ENCODE measurements at regions not wholly inside any gene's neighbourhood (a gene's known extent, or its start where the extent isn't known, plus 50 kb on each side); places are given as distances from the start of the nearest gene placed in this dataset.

DNA sequence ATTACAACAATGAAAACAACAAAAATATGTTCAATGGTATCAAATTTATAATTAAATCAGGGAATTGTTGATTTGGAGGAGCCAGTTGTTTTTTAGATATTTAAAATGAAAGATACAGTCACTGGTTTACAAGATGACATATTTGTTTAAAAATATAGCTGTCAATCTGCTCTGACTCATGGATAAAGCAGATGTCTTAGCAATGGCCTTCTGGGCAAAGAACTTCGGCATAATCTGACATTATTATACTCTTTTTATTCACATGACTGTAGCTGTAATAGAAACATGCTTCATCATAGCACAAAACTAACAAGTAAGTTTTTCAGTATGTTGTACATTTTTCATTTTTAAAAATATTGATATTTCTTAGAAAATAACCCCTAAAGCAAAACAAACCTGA, 267.4 kb downstream of the CENPW start:
- DNase-seq (ENCODE audit: low spot score), result no peak

GRCh38 chr6:126608681-126609080, 268.8 kb downstream of the CENPW start:
- DNase-seq (ENCODE audit: low spot score), result no peak

- DNase-seq (ENCODE audit: low spot score), result no peak
Observed at GRCh38 chr6:126614642-126615504, 275.0 kb downstream of the CENPW start.

GRCh38 chr6:126616866-126617265, 277.0 kb downstream of the CENPW start:
- no peak for DNase-seq (ENCODE audit: low spot score)

- DNase-seq (ENCODE audit: low spot score), result no peak
Observed at GRCh38 chr6:126618639-126619343, 278.9 kb downstream of the CENPW start.

GRCh38 chr6:126620719-126621118, 280.8 kb downstream of the CENPW start:
- DNase-seq (ENCODE audit: low spot score), result no peak

GRCh38 chr6:126625019-126625418, 285.1 kb downstream of the CENPW start:
- DNase-seq (ENCODE audit: low spot score), result no peak

- peak; percentile 16 for DNase-seq (ENCODE audit: low spot score)
Observed at GRCh38 chr6:126628125-126628524, 288.2 kb downstream of the CENPW start.

GRCh38 chr6:126631363-126631762, 291.4 kb downstream of the CENPW start:
- DNase-seq (ENCODE audit: low spot score), result peak; percentile 4

- no peak for DNase-seq (ENCODE audit: low spot score)
Observed at GRCh38 chr6:126632271-126632670, 292.4 kb downstream of the CENPW start.

DNA sequence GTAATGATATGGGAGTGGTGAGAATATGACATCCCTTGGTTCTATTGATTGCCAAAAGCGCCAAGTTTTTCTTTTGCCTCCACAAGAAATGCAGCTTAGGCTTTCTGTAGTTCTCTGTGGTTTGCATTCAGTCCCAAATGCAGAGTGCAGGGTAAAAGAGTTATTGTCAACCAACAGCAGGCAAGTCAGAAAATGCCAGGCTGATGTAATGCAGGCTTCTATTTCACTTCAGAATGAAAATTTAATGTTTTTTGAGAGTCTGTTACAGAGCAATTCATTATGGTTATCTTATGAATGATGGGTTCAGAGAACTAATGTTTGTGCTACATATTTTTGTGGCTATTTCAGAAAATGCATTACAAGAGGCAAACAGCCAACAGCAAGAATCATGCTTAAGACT, 293.5 kb downstream of the CENPW start:
- DNase-seq (ENCODE audit: low spot score), result no peak

GRCh38 chr6:126640356-126640755, 300.4 kb downstream of the CENPW start:
- no peak for DNase-seq (ENCODE audit: low spot score)

DNA sequence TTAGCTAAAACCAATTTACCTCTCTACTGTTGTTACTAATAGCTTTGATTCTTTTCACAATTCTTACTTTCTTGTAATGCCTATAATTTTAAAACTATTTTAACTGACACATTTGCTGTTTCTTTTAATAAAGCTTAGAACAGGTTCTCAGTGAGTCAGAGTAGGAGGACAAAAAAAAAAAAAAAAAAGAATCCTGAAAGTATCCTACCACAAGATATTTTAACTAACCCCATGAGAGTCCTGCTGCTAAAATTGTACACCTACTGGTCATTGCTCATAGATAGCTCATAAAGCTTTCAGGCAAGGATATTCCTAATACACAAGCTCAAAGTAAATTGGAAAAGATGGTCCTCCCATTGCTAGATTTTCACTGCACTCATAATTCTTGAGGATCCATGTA, 301.0 kb downstream of the CENPW start:
- no peak for DNase-seq (ENCODE audit: low spot score)

GRCh38 chr6:126641641-126642040, 301.7 kb downstream of the CENPW start:
- DNase-seq (ENCODE audit: low spot score), result no peak

- no peak for DNase-seq (ENCODE audit: low spot score)
Observed at GRCh38 chr6:126643352-126643751, 303.4 kb downstream of the CENPW start.

- DNase-seq (ENCODE audit: low spot score), result no peak
Observed at GRCh38 chr6:126650931-126651330, 311.0 kb downstream of the CENPW start.

GRCh38 chr6:126657561-126658175, 317.8 kb downstream of the CENPW start:
- peak; percentile 21 for DNase-seq (ENCODE audit: low spot score)

GRCh38 chr6:126660376-126660775, 320.5 kb downstream of the CENPW start:
- no peak for DNase-seq (ENCODE audit: low spot score)

DNA sequence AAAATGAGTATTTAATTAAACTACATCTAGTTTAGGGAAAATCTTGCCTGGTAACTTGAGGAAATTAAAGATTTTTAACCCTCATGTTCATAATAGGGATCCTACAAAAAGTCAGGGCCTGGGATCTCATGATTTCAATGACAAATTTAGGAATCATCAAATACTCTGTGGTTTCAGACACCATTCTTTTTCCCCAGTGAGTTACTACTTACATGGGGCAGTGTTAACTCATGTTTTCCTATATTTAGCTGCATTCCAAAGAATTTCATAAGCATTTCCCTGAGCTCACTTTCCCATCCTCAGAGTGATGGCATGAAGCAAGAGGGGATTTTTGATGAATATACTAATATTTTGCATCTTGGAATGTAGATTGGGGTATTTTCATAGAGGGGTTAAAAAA, 321.7 kb downstream of the CENPW start:
- DNase-seq (ENCODE audit: low spot score), result no peak

DNA sequence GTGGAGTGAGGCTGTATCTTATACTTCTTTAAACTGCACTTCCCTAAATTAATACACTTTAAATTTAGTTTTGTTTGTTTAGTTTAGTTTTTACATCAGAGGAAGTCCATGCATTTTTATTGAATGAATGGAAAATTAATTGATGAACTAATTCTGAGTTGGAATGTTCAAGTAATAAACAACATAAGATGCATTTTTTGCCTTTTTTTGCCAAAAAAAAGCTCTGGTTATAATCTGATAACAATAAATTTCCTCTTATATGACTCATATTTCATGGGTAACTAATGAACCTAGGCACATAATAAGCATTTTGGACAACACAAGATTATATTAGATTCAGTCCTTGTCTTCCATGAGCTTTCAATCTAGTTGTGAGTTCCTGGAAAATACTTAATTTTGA, 323.1 kb downstream of the CENPW start:
- DNase-seq (ENCODE audit: low spot score), result no peak

- no peak for DNase-seq (ENCODE audit: low spot score)
Observed at GRCh38 chr6:126664271-126664670, 324.4 kb downstream of the CENPW start.

GRCh38 chr6:126665551-126665950, 325.6 kb downstream of the CENPW start:
- no peak for DNase-seq (ENCODE audit: low spot score)

GRCh38 chr6:126667071-126667470, 327.2 kb downstream of the CENPW start:
- DNase-seq (ENCODE audit: low spot score), result no peak
